ENCODE measurements at regions not wholly inside any gene's neighbourhood (a gene's known extent, or its start where the extent isn't known, plus 50 kb on each side); places are given as distances from the start of the nearest gene placed in this dataset.

GRCh38 chr18:54076166-54076565, 148.3 kb downstream of the MBD2 start:
- Histone ChIP-seq H3K4me3 (no peak overlapping the region), H3K4me1 (ENCODE audit: insufficient read depth) (no peaks in the 10 kb centered on the region), H3K36me3 (no peaks in the 10 kb centered on the region), H3K27me3 (no peaks in the 10 kb centered on the region), H3K9me3 (no peaks in the 10 kb centered on the region), H3K27ac (no peak overlapping the region)
- intact Hi-C loops (cut with DNase I): no loop called here
- TF ChIP-seq CTCF (IDR thresholded peaks at IDR 0.05) (no peak), POLR2A (IDR thresholded peaks at IDR 0.05) (no peak), EP300 (IDR thresholded peaks at IDR 0.05) (no peak)
- 20 to 36% (median 30%) methylated on average over 1 of the region's 1 CpG for WGBS, 3 donors
- no peak for DNase-seq

GRCh38 chr18:54075689-54076088, 148.8 kb downstream of the MBD2 start:
- 44 to 53% (median 45%) methylated on average over 3 of the region's 3 CpGs for WGBS, 3 donors
- no peak overlapping the region for H3K27ac ChIP-seq
- no peaks in the 10 kb centered on the region for H3K9me3 ChIP-seq
- no peaks in the 10 kb centered on the region for H3K36me3 ChIP-seq
- H3K4me3 ChIP-seq: no peak overlapping the region
- DNase-seq: no peak
- intact Hi-C loops (cut with DNase I): no loop called here
- no peaks in the 10 kb centered on the region for H3K4me1 ChIP-seq (ENCODE audit: insufficient read depth)
- no peaks in the 10 kb centered on the region for H3K27me3 ChIP-seq
- TF ChIP-seq POLR2A (IDR thresholded peaks at IDR 0.05) (no peak), CTCF (IDR thresholded peaks at IDR 0.05) (no peak), EP300 (IDR thresholded peaks at IDR 0.05) (no peak)

- Histone ChIP-seq H3K27me3 (no peaks in the 10 kb centered on the region), H3K36me3 (no peaks in the 10 kb centered on the region), H3K4me3 (no peak overlapping the region), H3K9me3 (no peaks in the 10 kb centered on the region), H3K27ac (no peak overlapping the region), H3K4me1 (ENCODE audit: insufficient read depth) (no peaks in the 10 kb centered on the region)
- intact Hi-C loops (cut with DNase I): loop anchor here in 1 of 4 donors (10.0 kb wide), 1 partner anchor 55 kb away; no protein-coding TSS in a partner anchor
- WGBS, 3 donors: 0 to 41% (median 38%) methylated on average over 1 of the region's 1 CpG
- DNase-seq: no peak
- TF ChIP-seq POLR2A (IDR thresholded peaks at IDR 0.05): no peak
- no peak for TF ChIP-seq CTCF (IDR thresholded peaks at IDR 0.05)
- TF ChIP-seq EP300 (IDR thresholded peaks at IDR 0.05): no peak
These were observed 154.7 kb downstream of the MBD2 start for GRCh38 chr18:54069729-54070128.

GRCh38 chr18:54060343-54061005, 164.0 kb downstream of the MBD2 start:
- no peaks in the 10 kb centered on the region for H3K4me1 ChIP-seq (ENCODE audit: insufficient read depth)
- no peak for TF ChIP-seq CTCF (IDR thresholded peaks at IDR 0.05)
- TF ChIP-seq POLR2A (IDR thresholded peaks at IDR 0.05): no peak
- no peak for TF ChIP-seq EP300 (IDR thresholded peaks at IDR 0.05)
- no peaks in the 10 kb centered on the region for H3K9me3 ChIP-seq
- intact Hi-C loops (cut with DNase I): loop anchor here in 1 of 4 donors (10.0 kb wide), 1 partner anchor 64 kb away; no protein-coding TSS in a partner anchor
- H3K4me3 ChIP-seq: no peak overlapping the region
- H3K27me3 ChIP-seq: no peaks in the 10 kb centered on the region
- no peak for DNase-seq
- WGBS, 3 donors: 83 to 87% (median 83%) methylated on average over 3 of the region's 3 CpGs
- no peaks in the 10 kb centered on the region for H3K36me3 ChIP-seq
- H3K27ac ChIP-seq: no peak overlapping the region

Measured in ovary (tissue), 7 donors.